Ascending aorta (tissue), 2 donors: ENCODE measurements at regions not wholly inside any gene's neighbourhood (a gene's known extent, or its start where the extent isn't known, plus 50 kb on each side); places are given as distances from the start of the nearest gene placed in this dataset.

ENCODE experiments used
- DNase-seq, 2 donors: peaks; one replicate each; pipeline ENCODE4 v3.0.0-alpha.2; 2019; ENCODE audit warnings: low spot score in 2 of 2
- H3K27ac ChIP-seq, 2 donors: fragments of 200-600 bp; sonication (generic); one replicate each; pipeline ENCODE4 v1.5.1; 2016 to 2017; ENCODE audit warnings: mild to moderate bottlenecking in 1 of 2
- H3K27me3 ChIP-seq: fragments of 200-600 bp; sonication (generic); one replicate; pipeline ENCODE4 v1.5.1; 2017
- H3K36me3 ChIP-seq, 2 donors: fragments of 200-600 bp; sonication (generic); one replicate each; pipeline ENCODE4 v1.5.1; 2016
- H3K4me1 ChIP-seq, 2 donors: fragments of 200-600 bp; sonication (generic); one replicate each; pipeline ENCODE4 v1.5.1; 2016 to 2017; ENCODE audit warnings: mild to moderate bottlenecking in 1 of 2
- H3K4me3 ChIP-seq, 2 donors: fragments of 200-600 bp; sonication (generic); one replicate each; pipeline ENCODE4 v1.5.1; 2016 to 2017; ENCODE audit warnings: mild to moderate bottlenecking in 1 of 2
- H3K9me3 ChIP-seq, 2 donors: fragments of 200-600 bp; sonication (generic); one replicate each; pipeline ENCODE4 v1.5.1; 2016
- intact Hi-C: fragments of 100-400 bp; cut with DNase I; formaldehyde crosslinking; loops from one replicate; pipeline ENCODE4 v1.15.1; 2023
- TF ChIP-seq, protein P1 (sequence below), 3 experiments: fragments of 200-600 bp in 2 of 3; fragments of 450-650 bp in 1 of 3; sonication (generic) in 2 of 3; IDR thresholded peaks; one replicate each; pipeline ENCODE4 v1.5.1; 2016 to 2019; ENCODE audit warnings: antibody characterized with exemption in 3 of 3, mild to moderate bottlenecking in 1 of 3, moderate library complexity in 1 of 3

DNA sequence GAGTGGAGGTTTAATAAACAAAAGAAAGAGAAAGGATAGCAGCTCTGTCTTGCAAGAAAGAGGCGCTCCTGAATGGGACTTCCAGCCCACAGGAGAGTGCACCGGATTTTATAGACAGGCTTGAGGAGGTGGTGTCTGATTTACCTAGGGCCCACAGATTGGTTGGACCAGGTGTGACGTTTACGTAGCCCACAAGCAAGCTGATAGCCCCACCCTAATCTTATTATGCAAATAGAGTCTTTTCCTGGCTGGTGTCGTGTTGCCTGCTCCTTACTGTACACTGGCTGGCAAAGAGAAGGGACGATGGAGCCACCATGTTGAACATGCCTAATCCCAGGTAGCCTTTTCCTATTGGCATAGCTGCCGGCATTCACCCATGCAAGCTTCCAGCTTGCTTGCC is 319.7 kb upstream of the POM121L12 start:
- intact Hi-C loops: no loop called here
- Histone ChIP-seq H3K4me3 (no peak overlapping the region), H3K9me3 (no peaks in the 10 kb centered on the region), H3K27ac (no peak overlapping the region), H3K36me3 (no peaks in the 10 kb centered on the region), H3K4me1 (no peaks in the 10 kb centered on the region), H3K27me3 (no peaks in the 10 kb centered on the region)
- TF ChIP-seq, protein P1, sequence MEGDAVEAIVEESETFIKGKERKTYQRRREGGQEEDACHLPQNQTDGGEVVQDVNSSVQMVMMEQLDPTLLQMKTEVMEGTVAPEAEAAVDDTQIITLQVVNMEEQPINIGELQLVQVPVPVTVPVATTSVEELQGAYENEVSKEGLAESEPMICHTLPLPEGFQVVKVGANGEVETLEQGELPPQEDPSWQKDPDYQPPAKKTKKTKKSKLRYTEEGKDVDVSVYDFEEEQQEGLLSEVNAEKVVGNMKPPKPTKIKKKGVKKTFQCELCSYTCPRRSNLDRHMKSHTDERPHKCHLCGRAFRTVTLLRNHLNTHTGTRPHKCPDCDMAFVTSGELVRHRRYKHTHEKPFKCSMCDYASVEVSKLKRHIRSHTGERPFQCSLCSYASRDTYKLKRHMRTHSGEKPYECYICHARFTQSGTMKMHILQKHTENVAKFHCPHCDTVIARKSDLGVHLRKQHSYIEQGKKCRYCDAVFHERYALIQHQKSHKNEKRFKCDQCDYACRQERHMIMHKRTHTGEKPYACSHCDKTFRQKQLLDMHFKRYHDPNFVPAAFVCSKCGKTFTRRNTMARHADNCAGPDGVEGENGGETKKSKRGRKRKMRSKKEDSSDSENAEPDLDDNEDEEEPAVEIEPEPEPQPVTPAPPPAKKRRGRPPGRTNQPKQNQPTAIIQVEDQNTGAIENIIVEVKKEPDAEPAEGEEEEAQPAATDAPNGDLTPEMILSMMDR (IDR thresholded peaks at IDR 0.05): no peak
- DNase-seq: no peak

DNA sequence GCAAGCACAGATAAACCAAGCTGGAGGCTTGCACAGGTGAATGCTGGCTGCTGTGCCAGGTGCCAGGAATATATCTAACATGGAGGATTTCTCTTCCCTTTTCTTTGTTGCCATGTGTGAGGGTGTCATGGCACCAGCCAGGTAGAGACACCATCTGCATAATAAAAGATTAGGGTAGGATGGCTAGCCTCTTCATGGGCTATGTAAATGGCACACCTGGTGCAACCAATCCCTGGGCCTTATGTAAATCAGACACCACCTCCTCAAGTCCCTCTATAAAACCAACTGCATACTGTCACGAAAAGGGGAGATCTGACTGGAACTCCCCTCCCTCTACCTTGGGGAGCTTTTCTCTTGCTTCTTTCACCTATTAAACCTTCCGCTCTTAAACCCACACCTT is 322.5 kb upstream of the POM121L12 start:
- Histone ChIP-seq H3K9me3 (peaks cover 0 to 7% of the 10 kb centered on the region in 2 donors), H3K27ac (no peak overlapping the region), H3K4me1 (no peaks in the 10 kb centered on the region), H3K36me3 (no peaks in the 10 kb centered on the region), H3K27me3 (no peaks in the 10 kb centered on the region), H3K4me3 (no peak overlapping the region)
- TF ChIP-seq, protein P1 (IDR thresholded peaks at IDR 0.05): no peak
- intact Hi-C loops: no loop called here
- no peak for DNase-seq

DNA sequence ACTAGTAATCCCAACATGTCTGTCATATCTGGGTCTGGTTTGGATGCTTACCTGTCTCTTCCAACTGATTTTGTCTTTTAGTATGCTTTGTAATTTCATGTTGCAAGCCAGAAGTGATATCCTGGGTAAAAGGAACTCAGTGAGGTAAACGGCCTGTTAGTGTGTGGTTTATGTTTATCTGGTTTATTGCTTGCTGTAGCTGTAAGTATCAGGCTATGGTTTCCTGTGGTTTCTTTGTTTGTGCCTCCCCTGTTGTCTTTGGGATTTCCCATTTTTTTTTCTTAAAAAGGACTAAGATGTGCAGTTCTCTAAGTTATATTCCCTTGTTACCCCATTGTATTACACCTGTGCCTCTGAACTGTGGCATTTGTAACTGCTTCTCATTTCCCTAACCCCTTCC is 323.5 kb upstream of the POM121L12 start:
- TF ChIP-seq, protein P1 (IDR thresholded peaks at IDR 0.05): no peak
- Histone ChIP-seq H3K36me3 (no peaks in the 10 kb centered on the region), H3K4me1 (no peaks in the 10 kb centered on the region), H3K27me3 (no peaks in the 10 kb centered on the region), H3K27ac (no peak overlapping the region), H3K9me3 (peaks cover 0 to 7% of the 10 kb centered on the region in 2 donors), H3K4me3 (no peak overlapping the region)
- DNase-seq: no peak
- intact Hi-C loops: no loop called here

DNA sequence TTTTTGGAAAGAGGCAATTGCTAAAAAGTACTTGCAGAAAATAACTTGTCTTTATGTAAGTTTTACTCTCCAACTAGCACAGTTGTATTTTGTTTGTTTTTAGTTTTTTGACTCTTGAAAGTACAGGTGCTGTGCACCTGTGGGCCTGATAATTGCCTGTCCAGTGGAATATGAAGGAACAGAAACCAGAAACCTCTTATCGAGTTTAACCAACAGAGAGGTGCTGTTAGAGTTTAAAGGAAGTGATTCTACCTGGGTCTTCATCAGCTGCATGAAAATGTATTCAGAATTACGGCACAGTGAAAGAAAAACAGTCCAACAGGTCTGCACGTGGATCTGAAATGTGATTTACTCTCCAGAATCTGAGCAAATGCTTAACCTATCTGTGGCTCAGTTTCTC is 326.6 kb upstream of the POM121L12 start:
- H3K4me1 ChIP-seq: no peaks in the 10 kb centered on the region
- peaks cover 0 to 7% of the 10 kb centered on the region in 2 donors for H3K9me3 ChIP-seq
- no peak overlapping the region for H3K4me3 ChIP-seq
- no peaks in the 10 kb centered on the region for H3K36me3 ChIP-seq
- intact Hi-C loops: no loop called here
- H3K27ac ChIP-seq: no peak overlapping the region
- no peaks in the 10 kb centered on the region for H3K27me3 ChIP-seq
- DNase-seq: no peak
- TF ChIP-seq, protein P1 (IDR thresholded peaks at IDR 0.05): no peak

DNA sequence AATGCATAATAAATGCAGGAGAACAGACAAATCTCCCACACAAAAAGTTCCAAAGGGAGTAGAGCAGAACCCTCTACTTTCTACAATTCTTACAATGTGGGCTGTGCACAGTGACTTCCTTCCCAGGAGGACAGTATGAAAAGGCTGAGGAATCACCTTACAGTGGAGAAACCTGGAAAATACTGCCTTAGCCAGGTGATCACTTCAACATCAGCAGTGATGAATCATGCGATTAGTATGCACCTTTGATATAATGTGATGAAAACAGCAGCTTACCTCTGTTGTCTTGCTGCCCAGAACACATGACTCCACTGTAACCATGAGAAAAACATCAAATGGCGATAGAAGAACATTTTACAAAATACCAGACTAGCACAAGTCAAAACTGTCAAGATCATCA is 329.7 kb upstream of the POM121L12 start:
- Histone ChIP-seq H3K27me3 (no peaks in the 10 kb centered on the region), H3K4me1 (no peaks in the 10 kb centered on the region), H3K9me3 (peaks cover 0 to 7% of the 10 kb centered on the region in 2 donors), H3K27ac (no peak overlapping the region), H3K4me3 (no peak overlapping the region), H3K36me3 (no peaks in the 10 kb centered on the region)
- no peak for DNase-seq
- TF ChIP-seq, protein P1 (IDR thresholded peaks at IDR 0.05): no peak
- intact Hi-C loops: no loop called here

DNA sequence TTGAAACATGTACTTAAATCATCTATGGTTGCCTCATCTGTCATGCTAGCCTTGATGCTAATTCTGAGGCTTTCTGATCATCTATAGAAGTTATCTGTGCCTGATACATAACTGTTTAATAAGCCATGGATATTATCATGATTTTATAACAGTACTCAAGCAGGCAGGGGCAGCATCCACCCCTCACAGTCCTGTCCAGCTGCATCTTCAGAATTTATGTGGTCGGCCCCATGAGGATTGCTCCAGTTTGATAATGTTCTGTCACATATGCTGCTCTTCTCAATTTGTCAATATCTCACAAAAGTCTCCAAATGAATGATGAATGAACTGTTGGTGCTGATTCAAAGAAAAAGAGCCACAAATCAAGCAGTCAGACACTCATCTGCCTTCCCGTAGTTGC is 335.1 kb upstream of the POM121L12 start:
- intact Hi-C loops: no loop called here
- no peaks in the 10 kb centered on the region for H3K36me3 ChIP-seq
- no peak overlapping the region for H3K4me3 ChIP-seq
- H3K27ac ChIP-seq: no peak overlapping the region
- TF ChIP-seq, protein P1 (IDR thresholded peaks at IDR 0.05): no peak
- no peak for DNase-seq
- H3K9me3 ChIP-seq: no peaks in the 10 kb centered on the region
- H3K4me1 ChIP-seq: no peaks in the 10 kb centered on the region
- no peaks in the 10 kb centered on the region for H3K27me3 ChIP-seq
